ENCODE measurements at regions not wholly inside any gene's neighbourhood (a gene's known extent, or its start where the extent isn't known, plus 50 kb on each side); places are given as distances from the start of the nearest gene placed in this dataset.

DNA sequence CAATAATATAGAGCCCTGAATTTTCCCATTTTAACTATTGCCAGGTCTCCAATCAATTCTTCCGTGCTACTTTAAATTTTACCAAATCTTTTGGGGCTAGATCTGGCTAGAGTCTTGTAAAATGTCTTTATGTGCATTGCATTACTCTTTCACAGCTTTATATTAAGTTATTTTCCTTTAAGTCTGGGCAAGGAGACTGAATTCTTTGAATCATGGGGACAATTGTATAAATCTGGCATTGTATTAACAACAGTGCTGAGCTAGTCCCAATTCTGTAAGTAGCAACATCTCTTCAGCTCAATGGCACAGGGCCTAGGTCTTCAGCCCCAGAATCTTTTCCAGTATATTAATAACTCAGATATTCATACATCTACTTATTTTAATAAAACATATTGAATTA lies 1080.4 kb upstream of the INTU start:
- DNase-seq: no peak

DNA sequence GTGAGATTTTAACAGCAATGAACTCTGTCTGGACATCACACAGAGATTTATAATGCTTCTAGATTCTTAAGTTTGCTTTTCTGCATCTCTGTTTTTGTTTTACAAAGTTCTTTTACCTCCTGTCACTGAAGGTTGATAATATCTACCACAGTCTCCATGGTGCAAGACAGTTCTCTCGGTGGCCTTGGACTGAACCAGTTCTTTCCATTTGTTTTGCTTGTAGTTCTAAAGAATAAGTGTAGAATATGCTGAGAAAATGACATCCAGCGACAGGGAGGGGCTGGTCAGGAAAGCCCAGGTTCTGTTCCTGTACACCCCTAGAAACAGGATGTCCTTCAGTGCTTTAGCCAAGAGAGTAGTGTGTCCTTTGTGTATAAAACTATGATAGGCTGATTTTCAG lies 1079.5 kb upstream of the INTU start:
- no peak for DNase-seq

DNA sequence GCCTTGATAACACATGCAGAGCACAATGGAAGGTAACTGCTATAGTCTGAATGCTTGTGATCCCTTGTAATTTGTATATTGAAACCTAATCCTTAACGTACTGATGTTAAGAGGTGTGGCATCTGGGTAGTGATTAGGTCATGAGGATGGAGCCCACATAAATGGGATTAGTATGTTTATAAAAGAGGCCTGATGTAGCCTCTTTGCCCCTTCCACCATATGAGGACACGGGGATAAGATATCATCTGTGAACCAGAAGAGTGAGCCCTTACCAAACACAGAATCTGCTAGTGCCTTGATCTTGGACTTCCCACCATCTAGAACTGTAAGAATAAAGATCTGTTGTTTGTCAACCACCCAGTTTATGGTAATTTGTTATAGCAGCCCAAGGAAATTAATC lies 1074.2 kb upstream of the INTU start:
- no peak for DNase-seq

DNA sequence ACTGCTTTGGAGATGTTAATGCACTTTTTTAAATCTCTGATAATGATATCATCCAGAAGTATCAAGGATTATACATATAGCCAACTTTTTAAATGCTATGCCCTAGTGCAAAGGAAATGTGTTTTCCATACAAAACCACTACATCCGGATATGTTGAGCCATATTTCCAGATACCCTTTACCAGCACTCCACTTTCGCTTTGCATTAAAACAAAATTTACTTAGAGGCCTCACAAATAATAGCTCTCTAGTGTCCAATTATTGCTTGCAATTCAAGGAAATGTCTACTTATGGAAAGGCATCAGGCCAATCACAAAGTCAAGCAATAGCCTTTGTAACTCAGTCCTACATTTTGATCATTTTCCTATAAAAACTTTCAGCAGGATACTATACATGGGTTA lies 1072.8 kb upstream of the INTU start:
- no peak for DNase-seq

DNA sequence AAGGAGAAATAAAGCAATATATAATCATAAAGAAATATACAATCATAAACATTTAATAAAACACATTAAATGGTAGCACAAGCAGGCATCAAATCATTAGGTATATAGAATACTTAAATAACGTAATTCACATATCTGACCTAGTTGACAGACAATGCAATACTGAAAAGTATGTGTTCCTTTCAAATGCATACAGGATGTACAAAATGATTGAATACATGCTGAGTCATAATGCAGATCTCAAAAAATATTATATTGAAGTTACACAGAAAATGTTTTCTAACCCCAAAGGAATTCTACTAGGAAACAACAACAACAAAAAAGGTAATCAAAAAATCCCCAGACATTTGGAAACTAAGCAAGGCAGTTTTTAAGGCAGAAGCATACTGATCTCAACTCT lies 1072.0 kb upstream of the INTU start:
- DNase-seq: no peak

DNA sequence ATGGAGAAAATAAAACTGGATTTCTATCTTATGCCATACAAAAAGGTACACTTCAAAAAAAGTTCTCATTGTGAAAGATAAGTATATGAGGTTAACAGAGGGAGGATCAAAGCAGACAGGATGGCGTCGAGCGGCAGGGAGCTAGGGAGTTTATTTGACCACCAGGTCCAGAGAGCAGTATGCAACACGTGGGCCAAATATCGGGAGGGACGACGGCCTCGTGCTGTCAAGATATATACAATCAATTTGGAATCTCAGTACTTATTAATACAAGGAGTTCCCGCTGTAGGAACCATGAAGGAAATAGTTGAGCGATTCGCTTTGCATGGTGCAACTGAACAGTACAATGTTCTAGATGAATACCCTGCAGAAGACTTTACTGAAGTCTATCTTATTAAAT lies 1069.4 kb upstream of the INTU start:
- no peak for DNase-seq

DNA sequence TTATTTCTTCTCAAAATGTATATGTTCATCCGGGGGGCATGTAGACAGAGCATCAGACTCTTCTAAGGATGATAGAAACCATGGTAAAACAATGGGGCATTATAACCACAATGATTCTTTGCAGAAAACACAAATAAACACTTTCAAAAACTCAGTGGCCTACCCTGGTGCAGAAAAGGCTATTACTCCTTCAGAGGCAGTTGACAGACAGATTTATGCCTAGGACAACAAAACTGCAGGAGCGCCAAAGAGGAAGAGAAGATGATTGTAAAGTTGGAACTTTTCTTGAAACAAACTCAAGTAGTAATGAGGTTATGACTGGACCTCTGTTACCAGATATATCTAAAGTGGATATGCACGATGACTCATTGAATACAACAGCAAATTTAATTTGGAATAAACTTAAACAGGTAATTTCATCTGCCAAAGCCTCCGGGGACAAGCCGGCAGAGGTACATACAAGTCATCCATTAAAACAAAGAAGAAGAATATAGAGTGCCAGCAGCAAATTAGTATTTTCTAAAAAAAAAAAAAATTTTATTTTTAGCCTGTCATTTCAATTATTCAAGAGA lies 1068.4 kb upstream of the INTU start:
- DNase-seq: no peak

DNA sequence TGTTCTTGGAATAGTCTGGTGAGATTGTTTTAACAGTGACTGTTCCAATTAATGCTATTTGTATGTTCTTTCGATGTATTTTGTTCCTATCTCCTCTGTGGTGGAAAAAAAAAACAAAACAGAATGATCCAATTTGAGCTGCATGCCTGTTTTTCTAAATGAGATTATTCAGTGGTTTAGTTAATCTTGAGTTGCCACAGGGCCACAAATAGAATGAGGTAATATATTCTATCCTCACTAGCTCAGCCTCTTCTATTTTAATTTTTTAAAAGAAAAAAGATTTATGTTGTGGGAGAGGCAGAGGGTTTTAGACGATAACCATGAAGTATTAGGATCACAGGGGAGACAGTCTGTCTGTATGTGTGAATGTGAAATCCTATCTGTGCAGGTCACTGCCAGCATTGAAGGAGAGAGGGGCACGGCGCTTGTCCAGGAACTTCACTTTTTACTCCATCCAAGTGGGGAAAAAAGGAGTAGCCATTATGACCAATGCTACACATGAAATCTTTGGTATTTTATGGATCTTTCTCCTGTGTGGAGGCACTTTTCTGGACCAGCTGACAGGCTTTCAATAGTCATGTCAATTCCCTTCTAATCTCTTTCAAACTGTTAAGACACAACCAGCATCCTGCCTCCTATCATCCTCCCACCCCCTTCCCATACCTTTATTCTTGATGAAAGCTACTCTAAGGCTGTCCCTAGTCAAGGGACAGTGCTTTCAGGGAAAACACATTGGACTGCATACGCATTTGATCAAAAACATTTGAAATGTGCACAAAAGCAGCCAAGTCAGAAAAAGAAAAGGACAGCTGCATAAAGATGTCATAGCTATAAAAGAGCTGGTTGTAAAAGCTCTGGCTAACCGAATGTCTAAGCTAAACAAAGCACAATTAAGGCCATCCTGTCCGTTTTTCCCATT lies 1063.8 kb upstream of the INTU start:
- DNase-seq: no peak

DNA sequence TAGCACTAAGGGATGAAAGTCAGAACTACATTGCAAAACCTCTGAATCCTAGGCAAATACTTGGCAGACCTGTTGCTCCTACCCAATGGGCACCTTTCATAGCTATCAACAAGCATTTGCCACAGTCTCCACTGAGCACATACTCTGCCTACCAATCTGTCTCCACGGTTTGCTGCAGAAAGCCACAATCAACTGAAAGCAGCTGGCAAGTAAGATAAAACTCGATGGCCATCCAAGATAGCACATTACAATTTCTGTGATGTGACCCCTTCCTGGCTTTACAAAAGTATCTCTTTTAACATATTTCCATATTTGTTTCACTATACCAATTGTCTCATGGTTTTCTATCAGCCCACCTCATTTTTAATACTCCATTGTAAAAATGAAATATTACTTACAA lies 1060.5 kb upstream of the INTU start:
- DNase-seq: no peak

DNA sequence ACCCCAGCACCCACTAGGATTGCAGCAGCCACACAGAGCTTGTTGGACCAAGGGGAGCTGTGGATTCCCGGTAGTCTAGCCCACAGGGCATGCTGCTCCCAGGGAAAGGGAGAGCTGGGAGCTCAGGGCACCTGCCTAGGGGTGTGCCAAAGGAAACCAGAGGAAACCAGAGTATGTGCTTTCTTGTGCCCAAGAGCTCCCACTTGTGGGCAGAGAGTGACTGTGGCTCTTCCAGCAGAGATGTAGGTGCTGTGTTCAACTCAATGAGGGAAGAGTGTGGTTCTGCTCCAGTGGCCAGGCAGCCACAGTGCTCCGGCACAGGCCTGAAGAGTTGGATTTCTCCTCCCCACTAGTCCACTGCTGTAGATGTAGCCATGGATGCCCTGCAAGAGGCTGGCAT lies 1050.0 kb upstream of the INTU start:
- DNase-seq: no peak

DNA sequence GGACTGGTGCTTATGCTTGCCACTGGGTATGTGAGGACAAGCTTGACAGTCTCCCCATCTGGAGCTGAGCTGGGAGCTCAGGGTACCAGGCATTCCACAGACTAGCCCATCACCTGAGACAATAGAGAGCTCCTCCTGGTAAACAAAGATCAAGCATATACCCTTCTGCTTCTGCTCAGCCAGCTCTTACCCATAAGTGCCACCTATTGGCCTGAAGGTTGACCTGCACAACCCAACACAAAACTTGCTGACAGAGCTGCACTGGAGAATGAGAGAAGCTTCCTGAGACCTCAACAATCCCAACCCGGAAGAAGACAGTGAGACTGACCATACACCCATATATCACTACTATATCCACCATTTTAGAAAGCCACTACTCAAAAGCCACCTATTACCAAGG lies 1049.2 kb upstream of the INTU start:
- DNase-seq: no peak

DNA sequence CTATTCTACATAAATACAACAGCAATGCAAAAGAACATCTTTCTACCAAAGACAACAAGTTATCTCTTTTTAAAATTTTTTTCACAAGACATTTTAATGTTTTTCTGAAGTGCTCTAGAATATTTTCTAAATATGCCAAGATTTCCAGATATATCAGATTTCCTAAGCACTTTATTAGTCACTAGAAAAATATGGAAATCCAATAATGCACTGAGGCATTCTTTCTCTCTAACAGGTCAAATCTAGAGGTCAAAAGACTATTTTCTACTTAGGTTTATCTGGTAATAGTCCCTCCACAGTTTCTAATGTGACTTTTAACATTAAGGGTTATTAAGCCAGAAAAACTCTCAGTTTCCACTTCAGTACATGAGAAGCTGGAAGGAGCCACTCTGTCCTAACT lies 1041.2 kb upstream of the INTU start:
- DNase-seq: no peak

DNA sequence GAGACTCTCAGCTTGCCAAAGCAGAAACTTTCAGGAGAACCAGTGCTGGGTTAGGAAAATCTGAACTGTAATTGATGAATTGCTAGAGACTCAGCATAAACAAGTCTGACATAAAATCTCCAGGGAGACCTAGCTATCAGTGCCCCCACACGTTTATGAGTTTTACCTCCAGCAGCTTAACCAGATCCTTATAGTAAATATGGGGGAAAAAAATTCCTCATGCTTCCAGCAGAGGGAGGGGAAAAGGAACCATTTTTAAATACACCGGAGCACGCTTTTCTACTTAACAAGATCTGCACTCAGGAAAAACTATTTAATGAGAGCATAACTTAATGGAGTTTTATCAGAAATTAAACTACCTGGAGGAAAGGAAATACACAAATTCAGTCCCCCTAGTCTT lies 1040.7 kb upstream of the INTU start:
- DNase-seq: no peak

DNA sequence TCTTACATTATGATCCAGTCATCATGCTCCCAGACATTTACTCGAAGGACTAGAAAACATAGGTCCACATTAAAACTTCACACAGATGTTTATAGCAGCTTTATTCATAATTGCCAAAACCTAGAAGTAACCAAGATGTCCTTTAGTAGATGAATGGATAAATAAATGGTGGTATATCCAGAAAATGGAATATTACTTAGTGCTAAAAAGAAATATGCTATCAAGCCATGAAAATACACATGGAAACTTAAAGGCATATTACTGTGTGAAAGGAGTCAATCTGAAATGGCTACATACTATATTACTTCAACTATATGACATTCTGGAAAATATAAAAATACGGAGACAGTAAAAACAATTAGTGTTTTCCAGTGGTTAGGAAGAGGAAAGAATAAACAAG lies 1039.1 kb upstream of the INTU start:
- DNase-seq: no peak

DNA sequence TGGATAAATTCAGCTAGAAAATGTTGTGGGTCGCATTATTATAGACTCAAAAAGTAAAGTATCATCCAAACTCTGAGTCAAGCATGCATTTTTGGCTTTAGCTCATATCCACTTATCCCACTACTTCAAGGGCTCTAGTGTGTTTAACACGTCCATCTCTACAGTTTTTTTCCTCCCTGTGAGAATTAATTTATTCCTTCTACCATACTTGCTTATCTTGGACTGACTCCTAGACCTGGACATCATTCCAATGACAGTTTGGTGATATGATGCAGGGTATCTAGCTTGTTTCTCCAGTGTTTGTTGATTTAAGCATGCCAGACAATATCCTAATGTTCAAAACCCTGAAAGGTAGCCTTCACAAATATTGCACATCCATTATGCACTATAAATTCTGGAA lies 1037.1 kb upstream of the INTU start:
- no peak for DNase-seq

DNA sequence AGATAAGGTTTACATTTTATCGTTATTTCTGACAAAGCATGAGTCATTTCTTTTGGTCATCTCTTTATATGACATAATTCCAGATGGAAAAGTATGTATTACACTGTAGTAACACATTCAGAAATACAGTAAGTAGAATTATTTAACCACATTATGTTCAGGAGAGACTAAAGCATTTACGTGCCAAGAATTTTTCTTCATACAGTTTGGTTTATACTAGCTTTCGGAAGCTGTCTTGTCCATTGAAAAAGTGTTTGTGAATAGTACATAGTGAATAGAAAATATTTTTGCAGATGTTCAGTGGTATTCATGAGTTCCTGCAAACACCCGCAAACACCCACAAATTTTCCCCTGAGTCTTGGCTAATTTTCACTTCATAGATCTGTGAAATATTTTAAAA lies 1033.0 kb upstream of the INTU start:
- DNase-seq: no peak

DNA sequence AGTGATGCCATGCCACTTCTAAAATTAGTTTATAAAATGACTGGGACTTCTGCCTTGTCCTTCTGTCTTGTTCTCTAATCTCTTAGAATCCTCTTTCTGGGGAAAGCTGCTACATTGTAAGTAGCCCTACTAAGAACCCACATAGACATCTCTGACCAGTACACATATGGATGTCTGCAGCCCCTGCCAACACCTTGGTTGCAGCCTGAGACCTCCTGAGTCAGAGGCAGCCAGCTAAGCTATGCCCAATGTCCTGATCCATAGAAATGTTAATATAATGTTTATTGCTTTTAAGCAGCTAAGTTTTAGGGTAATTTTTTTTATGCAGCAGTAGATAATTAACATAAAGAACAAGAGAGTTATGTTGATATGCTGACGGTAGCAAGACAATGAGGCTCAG lies 1029.5 kb upstream of the INTU start:
- no peak for DNase-seq

DNA sequence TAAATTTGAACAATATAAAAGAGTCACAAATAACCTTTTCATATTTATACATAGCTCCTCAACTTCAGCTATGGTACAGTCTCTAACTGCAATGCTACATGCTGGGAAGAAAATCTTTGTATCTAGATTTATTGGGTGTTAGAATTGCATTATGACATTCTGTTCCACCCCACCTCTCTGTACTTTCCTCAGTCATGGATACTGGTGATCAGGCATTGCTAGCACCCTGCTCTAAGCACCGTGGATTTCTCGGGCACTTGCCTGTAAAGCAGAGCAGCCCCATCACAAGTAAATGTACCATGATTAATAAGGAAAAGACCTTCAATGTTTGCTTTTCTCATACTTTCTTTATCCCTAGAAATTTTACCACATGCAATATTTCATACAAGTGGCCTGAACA lies 1028.9 kb upstream of the INTU start:
- DNase-seq: no peak

DNA sequence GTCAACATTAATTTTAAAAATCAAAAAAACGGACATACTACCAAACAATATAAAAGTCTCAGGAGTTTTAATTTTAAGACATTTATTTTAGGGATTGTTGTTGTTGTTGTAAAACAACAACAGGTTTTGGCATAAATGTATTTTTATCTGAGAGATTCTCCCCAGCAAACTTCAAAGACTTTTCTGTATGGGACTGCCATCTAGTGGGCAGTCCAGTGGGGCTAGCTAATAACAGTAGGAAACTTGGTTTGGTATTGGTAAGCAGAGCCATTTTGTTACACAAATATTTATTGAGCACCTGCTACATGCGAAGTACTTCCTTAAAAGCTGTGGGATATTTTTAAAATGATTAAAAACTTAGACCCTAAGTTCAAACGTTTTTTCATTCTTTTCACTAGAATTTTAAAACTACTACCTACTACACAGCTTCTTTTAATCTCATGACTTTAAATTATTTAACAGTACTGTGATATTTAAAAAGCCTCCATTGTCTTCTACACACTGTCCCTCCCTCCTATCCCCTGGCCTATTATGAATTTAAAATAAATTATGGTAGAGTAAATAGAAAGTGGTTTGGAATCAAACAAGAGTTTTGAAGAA lies 1028.4 kb upstream of the INTU start:
- no peak for DNase-seq

DNA sequence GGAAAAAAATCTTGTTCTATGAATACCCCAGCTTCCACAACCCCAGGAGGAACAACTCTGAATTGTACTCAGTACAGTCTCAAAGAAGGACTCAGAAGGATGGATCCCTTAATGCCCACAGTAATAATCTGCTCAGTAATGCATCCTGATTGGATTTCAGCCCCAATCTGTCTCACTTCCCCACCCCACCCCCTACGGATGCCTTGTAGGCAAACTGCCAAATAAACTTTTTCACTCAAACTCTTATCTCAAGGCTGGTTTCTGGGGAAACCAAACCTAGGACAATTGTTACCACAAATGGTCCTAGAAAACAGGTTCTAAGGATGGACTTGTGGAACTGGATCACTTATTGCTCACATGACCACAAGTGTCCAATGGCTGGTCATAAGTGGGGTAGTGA lies 1021.8 kb upstream of the INTU start:
- DNase-seq: no peak

DNA sequence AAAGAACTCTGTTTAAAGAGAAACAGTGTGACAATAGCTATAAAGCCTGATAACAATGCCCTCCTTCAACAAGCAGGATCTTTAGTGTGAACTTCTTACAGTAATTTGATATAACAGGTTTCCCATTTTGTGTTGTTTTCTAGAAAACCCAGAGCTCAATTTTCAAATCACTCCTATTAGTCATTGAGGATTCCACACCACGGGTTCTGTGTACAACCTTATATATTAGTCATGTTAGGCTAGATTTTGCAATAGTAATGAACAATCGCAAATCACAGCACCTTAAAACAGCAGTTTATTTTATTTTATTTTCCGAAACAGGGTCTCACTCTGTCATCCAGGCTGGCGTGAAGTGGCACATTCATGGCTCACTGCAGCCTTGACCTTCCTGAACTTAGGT lies 1020.9 kb upstream of the INTU start:
- DNase-seq: no peak

DNA sequence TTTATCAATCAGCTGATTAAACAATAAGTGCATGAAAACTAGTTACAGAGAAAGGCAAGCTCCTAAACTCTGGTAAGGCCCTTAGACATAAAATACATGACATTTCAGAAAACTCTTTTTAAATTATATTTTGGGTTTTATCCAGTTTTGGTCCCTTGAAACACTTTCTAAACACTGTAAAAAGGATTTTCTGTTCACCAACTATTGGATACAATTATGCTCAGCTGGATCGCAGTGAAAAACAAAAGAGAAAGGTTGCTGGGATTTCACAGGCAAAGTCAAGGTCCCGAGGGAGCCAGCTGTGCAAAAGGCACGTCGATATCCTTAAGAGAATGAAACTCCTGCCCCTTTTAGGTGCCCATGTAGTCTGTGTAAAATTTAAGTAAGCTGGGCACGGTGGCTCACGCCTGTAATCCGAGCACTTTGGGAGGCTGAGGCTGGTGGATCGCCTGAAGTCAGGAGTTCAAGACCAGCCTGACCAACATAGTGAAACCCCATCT lies 1018.4 kb upstream of the INTU start:
- DNase-seq: no peak

DNA sequence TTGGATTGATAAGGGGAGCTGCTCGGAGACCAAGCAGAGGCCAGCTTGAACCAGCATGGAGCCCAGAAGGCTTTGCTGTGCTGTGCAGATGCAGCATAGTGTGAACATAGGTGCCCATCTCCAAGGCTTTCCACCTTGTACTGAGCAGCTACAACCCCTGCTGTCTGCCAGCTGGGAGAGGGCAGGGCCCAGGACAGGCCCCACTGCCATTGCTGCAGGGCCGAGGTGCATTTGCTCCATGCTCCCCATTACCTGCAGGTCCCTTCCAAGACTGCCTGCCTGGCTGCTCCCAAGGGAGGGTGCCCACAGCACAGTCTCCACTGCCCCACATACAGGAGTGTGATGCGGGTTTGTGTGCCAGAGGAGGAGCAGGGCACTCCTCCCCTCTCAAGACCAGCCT lies 1016.0 kb upstream of the INTU start:
- no peak for DNase-seq

DNA sequence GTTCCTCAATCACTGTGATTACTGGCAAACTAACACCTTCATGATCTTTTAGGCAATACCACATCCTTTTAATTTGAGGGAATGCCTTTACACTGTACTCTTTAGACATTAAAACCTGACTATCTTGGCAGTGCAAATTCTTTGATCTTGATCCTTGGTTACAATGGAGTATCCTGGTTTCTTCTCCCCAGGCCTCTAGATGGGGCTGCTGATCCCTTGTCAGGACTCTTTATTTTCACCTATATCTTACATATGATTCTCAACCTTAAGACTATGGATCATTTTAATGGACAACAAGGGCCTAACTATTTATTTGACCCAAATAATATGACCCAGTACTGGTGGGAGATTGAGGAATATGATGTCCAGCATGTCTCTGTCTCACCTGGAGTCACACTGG lies 1005.5 kb upstream of the INTU start:
- no peak for DNase-seq
